Lower leg skin (tissue), 3 donors: ENCODE measurements at regions not wholly inside any gene's neighbourhood (a gene's known extent, or its start where the extent isn't known, plus 50 kb on each side); places are given as distances from the start of the nearest gene placed in this dataset.

Source experiments
- POLR2A ChIP-seq, 2 donors: fragments of 450-650 bp; IDR thresholded peaks; one replicate each; pipeline ENCODE4 v1.6.1; 2016 to 2017; ENCODE audit warnings: antibody characterized with exemption in 2 of 2, mild to moderate bottlenecking in 1 of 2, moderate library complexity in 1 of 2
- TF ChIP-seq, protein P1 (sequence below), 3 donors: fragments of 450-650 bp; IDR thresholded peaks; one replicate each; pipeline ENCODE4 v1.5.1; 2016; ENCODE audit warnings: antibody characterized with exemption in 3 of 3, mild to moderate bottlenecking in 3 of 3, moderate library complexity in 2 of 3

DNA sequence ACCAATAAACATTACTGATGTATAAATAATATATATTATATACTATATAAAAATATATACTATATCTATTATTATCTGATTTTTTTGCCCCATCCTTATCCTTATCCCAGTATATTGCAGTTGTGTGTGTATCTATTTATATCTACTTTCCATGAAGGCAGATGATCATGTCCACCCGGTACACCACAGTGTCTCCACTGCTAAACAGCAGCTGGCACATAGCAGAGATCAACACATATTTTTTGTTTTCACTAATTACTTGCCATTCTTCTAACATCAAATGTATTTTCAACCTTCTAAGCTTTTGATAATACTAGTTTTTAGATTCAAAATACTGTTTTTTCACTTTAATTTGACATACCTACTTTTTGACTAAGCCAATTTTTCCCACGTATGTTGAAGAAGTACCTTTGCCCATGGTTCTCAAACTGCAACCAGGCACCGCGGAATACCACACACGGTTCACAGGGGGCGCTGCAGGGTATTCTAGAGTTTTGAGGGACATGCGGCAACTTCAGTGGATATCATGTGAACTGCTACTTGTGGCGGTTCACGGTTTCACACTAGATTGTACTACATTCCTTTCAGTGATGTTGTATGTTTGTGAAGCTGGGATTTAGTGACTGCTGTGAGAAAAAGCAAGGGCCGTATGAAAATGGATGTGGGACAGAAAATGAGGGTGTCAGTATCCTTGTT lies 182.5 kb upstream of the NPY2R start:
- TF ChIP-seq, protein P1, sequence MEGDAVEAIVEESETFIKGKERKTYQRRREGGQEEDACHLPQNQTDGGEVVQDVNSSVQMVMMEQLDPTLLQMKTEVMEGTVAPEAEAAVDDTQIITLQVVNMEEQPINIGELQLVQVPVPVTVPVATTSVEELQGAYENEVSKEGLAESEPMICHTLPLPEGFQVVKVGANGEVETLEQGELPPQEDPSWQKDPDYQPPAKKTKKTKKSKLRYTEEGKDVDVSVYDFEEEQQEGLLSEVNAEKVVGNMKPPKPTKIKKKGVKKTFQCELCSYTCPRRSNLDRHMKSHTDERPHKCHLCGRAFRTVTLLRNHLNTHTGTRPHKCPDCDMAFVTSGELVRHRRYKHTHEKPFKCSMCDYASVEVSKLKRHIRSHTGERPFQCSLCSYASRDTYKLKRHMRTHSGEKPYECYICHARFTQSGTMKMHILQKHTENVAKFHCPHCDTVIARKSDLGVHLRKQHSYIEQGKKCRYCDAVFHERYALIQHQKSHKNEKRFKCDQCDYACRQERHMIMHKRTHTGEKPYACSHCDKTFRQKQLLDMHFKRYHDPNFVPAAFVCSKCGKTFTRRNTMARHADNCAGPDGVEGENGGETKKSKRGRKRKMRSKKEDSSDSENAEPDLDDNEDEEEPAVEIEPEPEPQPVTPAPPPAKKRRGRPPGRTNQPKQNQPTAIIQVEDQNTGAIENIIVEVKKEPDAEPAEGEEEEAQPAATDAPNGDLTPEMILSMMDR (IDR thresholded peaks at IDR 0.05), result no peak
- TF ChIP-seq POLR2A (IDR thresholded peaks at IDR 0.05), result no peak
